GM12874 (cell line): ENCODE measurements at regions not wholly inside any gene's neighbourhood (a gene's known extent, or its start where the extent isn't known, plus 50 kb on each side); places are given as distances from the start of the nearest gene placed in this dataset.

Experiments
- TF ChIP-seq, protein P1 (sequence below): IDR thresholded peaks from 2 replicates; pipeline ENCODE4 v1.5.1; 2011; ENCODE audit warnings: low read depth, mild to moderate bottlenecking, control low read depth, low read length, moderate library complexity; ENCODE audit not compliant: insufficient read depth

DNA sequence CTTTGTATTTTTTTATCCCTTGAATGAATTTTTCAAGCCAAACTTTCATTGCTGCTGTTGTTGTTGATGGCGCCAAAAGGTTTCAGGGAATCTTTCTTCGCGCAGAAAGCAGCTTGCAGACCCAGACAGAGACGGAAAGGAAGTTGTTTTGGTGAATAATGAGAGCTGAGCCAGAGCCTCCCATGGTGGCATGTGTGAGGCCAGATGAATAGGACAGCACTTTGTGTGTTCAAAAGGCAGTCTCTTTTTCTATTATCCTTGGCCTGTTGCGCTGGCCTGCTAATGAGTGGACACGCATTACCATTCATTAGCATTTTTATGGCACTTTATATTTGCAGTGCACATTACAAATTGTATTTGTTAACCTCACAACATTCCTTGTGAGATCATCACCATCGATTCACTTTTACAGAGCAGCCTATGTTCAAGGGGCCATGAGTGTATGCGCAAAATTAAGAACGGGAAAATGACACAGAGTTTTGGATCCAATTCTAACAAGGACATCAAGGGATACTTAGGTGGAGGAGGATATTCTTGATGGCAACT lies 754.7 kb downstream of the BCL11A start:
- TF ChIP-seq, protein P1, sequence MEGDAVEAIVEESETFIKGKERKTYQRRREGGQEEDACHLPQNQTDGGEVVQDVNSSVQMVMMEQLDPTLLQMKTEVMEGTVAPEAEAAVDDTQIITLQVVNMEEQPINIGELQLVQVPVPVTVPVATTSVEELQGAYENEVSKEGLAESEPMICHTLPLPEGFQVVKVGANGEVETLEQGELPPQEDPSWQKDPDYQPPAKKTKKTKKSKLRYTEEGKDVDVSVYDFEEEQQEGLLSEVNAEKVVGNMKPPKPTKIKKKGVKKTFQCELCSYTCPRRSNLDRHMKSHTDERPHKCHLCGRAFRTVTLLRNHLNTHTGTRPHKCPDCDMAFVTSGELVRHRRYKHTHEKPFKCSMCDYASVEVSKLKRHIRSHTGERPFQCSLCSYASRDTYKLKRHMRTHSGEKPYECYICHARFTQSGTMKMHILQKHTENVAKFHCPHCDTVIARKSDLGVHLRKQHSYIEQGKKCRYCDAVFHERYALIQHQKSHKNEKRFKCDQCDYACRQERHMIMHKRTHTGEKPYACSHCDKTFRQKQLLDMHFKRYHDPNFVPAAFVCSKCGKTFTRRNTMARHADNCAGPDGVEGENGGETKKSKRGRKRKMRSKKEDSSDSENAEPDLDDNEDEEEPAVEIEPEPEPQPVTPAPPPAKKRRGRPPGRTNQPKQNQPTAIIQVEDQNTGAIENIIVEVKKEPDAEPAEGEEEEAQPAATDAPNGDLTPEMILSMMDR: no peak

DNA sequence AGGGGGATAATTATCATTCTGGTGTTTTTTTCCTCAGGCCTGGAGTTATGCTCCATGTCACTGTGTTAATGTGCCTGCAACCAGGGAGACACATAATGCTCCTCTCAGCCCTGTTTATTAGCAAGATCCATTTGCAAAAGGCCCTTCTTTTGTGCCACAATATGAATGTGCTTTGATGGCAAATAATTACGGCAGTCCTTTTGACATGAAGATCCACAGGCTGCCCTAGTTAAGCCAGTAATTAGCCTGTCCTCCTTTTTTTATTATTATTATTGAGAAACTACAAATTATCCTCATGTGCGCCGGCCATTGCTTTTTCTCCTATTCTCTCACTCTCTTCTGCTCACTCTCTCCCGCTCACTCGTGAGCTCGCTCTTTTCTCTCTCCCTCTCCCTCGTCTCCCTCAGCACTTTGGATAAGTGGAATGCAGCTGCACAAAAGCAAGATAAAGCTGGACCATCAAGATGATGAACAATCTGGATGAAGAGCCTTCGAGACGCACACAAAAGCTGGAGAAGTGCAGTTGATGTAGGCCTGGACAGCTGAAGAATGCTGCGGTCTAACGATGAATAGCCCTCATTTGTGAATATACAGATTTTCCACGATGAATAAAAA lies 762.3 kb downstream of the BCL11A start:
- TF ChIP-seq, protein P1: no peak

DNA sequence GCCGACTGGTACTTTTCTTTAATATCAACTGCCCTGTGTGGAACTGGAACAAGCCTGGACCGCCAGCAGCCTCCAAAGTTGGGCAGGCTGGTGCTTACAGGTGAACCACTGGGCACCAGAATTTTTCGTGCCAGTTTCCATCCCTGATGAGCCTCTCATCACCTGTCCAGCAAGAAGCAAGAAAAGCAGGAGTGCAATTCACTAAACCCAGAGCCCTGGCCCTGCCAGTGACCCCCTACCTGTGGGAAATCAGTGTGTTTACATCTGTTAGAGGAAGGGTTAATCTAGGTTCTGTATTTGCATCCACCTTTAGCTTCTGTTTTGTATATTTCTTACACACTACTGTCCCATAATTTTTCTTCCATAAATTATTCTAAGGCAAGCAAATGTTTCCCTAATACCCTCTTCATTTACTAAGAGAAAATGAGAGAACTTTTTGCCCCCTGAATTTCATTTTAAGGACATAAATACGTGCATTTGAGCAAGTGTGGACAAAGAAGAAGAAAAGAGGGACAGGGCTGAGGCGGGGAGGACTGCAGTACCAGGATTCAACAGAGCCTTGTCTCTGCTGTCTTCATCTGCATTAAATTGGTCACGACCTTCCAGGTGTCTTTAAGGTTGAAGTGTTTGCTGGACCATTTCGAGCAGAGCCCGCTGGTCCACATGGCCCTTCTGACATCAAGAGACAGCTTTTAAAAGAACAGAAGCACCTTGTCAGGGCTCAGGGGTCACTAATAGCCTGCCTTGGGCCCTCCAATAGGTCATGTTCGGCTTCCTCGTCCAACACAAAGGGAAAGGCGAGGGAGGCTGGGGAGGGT lies 763.1 kb downstream of the BCL11A start:
- TF ChIP-seq, protein P1: no peak

DNA sequence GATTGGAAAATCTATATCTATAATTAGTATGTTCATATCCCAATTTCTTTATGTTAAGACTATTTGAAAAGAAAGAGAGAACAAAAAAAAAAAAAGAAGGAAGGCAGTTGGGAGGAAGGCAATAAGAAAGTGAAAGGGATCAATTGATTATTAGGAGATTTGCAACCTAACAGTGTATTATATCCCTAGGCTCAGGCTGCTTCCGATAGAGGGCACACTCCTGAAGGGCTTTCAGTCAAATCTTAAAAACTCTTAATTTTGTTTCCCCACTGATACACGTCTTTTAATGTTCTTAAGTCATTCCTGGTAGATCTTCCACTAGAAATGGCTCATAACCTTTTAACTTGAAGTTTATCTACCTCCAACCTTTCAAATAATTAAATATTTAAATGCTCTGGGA lies 763.9 kb downstream of the BCL11A start:
- TF ChIP-seq, protein P1: no peak

DNA sequence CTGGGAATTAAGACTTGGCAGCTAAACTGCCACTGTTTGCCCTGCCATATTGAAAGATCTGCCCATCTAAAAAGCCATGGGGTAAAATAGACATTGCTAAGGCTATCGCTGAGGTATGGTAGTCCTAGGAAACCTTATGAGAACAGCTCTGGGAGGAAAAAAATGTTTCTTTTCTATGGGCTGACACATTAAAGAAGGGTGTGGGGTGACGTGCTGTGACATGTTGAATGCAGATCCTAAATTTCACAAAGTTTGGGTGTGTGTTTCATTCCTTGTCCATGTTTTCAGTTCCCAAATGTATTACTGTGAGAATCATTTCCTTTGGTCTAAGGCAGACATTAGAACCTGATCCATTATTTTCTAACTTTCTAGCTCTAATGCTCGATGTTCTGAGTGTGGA lies 766.4 kb downstream of the BCL11A start:
- TF ChIP-seq, protein P1: no peak

DNA sequence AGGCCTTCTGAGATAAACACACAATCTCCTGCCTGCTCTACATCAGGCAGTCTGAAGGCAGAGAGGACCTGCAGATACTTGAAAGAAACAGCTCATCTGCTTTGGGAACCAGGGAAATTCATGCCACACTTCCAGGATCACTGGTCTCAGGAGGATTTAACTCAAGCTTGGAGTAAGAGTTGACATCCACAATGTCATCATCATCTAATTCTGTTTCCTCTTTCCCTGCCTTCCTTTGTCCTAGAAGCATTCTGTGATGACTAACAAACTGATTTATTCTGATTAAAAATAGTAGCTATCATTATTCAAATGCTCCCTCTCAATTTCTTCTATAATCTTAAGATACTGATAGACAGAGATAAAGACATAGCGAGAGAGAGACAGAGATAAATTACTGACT lies 766.8 kb downstream of the BCL11A start:
- TF ChIP-seq, protein P1: no peak

DNA sequence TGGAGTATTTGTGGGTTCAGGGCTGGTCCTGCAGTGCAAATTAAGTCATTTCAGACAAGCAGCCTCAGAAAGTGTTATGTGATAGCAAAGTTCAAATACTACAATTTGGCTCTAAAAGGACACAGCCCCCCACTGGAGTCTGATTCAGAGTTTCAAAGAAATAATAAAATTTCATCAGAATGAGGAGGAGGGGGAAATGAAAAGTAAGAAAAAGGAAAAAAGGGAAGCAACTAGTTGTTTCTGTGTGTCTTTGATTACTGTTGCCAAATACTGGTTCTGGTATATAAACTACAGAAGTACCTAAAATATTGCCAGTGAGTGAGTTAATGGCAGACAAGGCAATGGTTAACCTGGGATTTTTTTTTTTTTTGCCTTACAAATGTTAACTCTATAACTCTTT lies 773.9 kb downstream of the BCL11A start:
- TF ChIP-seq, protein P1: no peak
